Vagina (tissue), 2 donors: ENCODE measurements at regions not wholly inside any gene's neighbourhood (a gene's known extent, or its start where the extent isn't known, plus 50 kb on each side); places are given as distances from the start of the nearest gene placed in this dataset.

Source experiments
- CTCF ChIP-seq, 3 experiments: fragments of 450-650 bp in 2 of 3; fragments of 200-600 bp in 1 of 3; sonication (generic) in 1 of 3; IDR thresholded peaks; one replicate each; pipeline ENCODE4 v1.5.1; 2017 to 2019; ENCODE audit warnings: antibody characterized with exemption in 3 of 3, mild to moderate bottlenecking in 2 of 3, moderate library complexity in 2 of 3
- POLR2A ChIP-seq, 2 donors: fragments of 450-650 bp; IDR thresholded peaks; one replicate each; pipeline ENCODE4 v1.6.1; 2017; ENCODE audit warnings: antibody characterized with exemption in 2 of 2, mild to moderate bottlenecking in 2 of 2, moderate library complexity in 2 of 2

GRCh38 chr2:134127496-134127895 is 126.4 kb upstream of the MGAT5 start:
- TF ChIP-seq CTCF (IDR thresholded peaks at IDR 0.05) (no peak), POLR2A (IDR thresholded peaks at IDR 0.05) (no peak)
